GM13977 (cell line): ENCODE measurements at regions not wholly inside any gene's neighbourhood (a gene's known extent, or its start where the extent isn't known, plus 50 kb on each side); places are given as distances from the start of the nearest gene placed in this dataset.

Experiments used
- DNase-seq: peaks from one replicate; pipeline ENCODE4 v3.0.0; 2012; ENCODE audit warnings: low spot score
- in situ Hi-C: fragments of 300-500 bp; cut with MboI; formaldehyde crosslinking; loops from one replicate; pipeline ENCODE4 v1.12.0; 2022; ENCODE audit warnings: low sequenced_read_pairs, low pct_unique_long_range_greater_than_20kb, mixed read lengths, inconsistent platforms; ENCODE audit not compliant: unreplicated experiment
- TF ChIP-seq, protein P1 (sequence below): IDR thresholded peaks from 2 replicates; pipeline ENCODE4 v1.5.1; 2012; ENCODE audit warnings: mild to moderate bottlenecking, control low read depth; ENCODE audit not compliant: insufficient read depth; ENCODE audit errors: extremely low read depth, missing control alignments

- in situ Hi-C loops, result no loop called here
- TF ChIP-seq, protein P1, sequence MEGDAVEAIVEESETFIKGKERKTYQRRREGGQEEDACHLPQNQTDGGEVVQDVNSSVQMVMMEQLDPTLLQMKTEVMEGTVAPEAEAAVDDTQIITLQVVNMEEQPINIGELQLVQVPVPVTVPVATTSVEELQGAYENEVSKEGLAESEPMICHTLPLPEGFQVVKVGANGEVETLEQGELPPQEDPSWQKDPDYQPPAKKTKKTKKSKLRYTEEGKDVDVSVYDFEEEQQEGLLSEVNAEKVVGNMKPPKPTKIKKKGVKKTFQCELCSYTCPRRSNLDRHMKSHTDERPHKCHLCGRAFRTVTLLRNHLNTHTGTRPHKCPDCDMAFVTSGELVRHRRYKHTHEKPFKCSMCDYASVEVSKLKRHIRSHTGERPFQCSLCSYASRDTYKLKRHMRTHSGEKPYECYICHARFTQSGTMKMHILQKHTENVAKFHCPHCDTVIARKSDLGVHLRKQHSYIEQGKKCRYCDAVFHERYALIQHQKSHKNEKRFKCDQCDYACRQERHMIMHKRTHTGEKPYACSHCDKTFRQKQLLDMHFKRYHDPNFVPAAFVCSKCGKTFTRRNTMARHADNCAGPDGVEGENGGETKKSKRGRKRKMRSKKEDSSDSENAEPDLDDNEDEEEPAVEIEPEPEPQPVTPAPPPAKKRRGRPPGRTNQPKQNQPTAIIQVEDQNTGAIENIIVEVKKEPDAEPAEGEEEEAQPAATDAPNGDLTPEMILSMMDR, result no peak
- no peak for DNase-seq
Measured at GRCh38 chr4:62204136-62204535, 1004.0 kb downstream of the ADGRL3 start.

DNA sequence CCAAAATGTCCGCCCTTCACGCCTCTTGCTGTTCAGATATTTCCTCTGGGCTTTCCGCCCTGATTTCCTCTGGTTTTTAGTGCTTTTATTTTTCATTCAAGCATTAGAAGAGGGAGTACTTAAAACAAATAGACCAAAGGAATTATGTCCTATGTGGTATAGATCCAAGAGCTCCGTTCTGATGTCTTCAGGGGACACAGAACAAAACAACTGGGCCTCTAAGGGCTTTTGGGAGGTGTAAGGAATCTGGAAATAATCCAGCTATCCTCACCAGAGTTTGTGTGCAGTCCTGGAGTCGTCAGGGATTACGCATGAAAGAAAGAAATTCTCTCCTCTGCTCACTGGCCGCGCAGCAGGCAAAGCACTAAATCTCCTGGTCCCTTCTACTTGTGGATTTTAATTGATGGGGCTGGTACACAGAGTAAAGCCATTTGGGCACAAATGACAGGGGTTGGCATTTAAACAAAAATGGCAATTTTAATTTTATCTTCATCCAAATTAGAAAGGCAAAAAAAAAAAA lies 999.2 kb downstream of the ADGRL3 start:
- TF ChIP-seq, protein P1, result no peak
- DNase-seq, result no peak
- in situ Hi-C loops, result no loop called here

DNA sequence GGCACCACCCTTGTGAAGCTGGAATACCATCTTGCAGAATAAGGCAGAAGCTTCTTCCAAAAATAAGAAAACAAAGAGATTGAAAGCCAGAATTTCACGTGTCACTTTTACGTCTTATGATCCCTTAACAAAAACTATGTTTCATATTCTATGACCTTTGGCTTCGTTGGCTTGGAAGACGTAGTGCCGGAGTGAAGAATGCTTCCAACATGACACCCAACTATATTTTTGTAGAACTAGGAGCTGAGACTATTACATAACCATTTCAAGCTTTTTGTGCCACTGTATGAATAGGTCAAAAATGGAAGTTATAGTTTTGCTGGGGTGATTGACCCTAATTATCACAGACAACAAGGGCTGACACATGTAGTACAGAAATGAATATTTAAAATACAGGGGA lies 996.2 kb downstream of the ADGRL3 start:
- TF ChIP-seq, protein P1, result no peak
- in situ Hi-C loops, result no loop called here
- no peak for DNase-seq

- in situ Hi-C loops, result no loop called here
- DNase-seq, result no peak
- TF ChIP-seq, protein P1, result no peak
Measured at GRCh38 chr4:62194342-62194741, 994.2 kb downstream of the ADGRL3 start.

- TF ChIP-seq, protein P1, result no peak
- in situ Hi-C loops, result no loop called here
- DNase-seq, result no peak
Measured at GRCh38 chr4:62193761-62194160, 993.6 kb downstream of the ADGRL3 start.

DNA sequence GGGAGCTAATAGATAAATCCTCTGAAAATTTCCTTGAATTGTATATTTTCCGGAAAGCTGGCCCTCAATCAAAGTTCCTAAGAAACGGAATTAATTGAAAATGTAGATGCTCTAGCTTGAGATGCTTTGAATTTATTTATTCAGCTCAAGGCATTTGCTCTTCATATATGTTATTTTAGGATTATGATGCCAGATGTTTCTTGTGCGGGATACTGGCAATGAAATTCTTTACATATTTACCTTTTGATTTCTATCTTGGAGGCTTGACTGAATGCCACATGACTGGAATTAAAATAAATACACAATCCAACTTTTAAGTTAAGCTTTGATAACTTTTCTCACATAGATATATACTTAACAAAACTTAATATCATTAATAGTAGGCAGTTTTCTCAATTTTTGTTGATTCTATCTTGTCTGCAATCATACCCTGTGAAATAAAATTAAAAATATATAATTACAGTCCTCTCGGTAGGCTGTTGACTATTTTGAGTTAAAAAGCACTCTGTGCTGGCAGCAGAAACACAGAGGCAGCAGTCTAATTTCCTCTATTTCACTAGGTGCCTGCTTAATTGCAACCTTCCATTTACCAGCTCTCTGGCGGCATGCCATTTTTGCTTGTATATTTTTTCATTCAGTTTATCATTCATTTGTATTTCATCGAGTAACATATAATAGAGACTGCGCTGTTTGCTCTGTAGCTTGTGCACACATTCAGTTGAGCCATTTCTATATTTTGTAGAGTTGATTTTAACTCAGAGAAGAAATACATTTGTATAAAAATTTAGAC lies 991.5 kb downstream of the ADGRL3 start:
- TF ChIP-seq, protein P1, result no peak
- in situ Hi-C loops, result no loop called here
- no peak for DNase-seq
